HCT116 (cell line): ENCODE measurements at regions not wholly inside any gene's neighbourhood (a gene's known extent, or its start where the extent isn't known, plus 50 kb on each side); places are given as distances from the start of the nearest gene placed in this dataset.

ENCODE experiments used
- ATAC-seq: fragments of 200-7000 bp; cut with Tn5 transposase; 2 replicates; pipeline ENCODE4 v1.9.1; 2020; ENCODE audit warnings: mild to moderate bottlenecking, moderate library complexity
- BruUV-seq: library from RNA; stranded (reverse); fragments of 400-500 nt; replicated peaks from 2 replicates; lab custom pipeline; 2021; lab: Mats Ljungman, UMichigan
- CTCF ChIA-PET: fragments of 300-600 bp; sonication (Branson Sonifier 250); formaldehyde crosslinking; loops from one replicate; lab custom pipeline; 2021; ENCODE audit warnings: antibody characterized with exemption; lab: Charles Lee
- POLR2A ChIA-PET: fragments of 300-600, 350-600 bp; sonication (Branson Sonifier 250); formaldehyde crosslinking; loops from one replicate; lab custom pipeline; 2021; ENCODE audit warnings: antibody characterized with exemption; lab: Charles Lee
- RAD21 ChIA-PET, 2 experiments: fragments of 300-600 bp; sonication (Branson Sonifier 250); formaldehyde crosslinking; loops; one replicate each; lab custom pipeline; 2023; ENCODE audit warnings: low total read pairs in 2 of 2; ENCODE audit not compliant: uncharacterized antibody in 2 of 2, unreplicated experiment in 2 of 2, low non-redundant PET in 1 of 2; lab: Charles Lee
- DNase-seq: peaks from one replicate; pipeline ENCODE4 v3.0.0-alpha.2; 2010; ENCODE audit warnings: low read depth, low spot score
- H2AFZ ChIP-seq: fragments of 200-600 bp; shearing (Covaris generic), sonication (generic); 2 replicates; pipeline ENCODE4 v1.6.1; 2017; ENCODE audit warnings: low read depth, mixed run types, mixed read lengths, antibody characterized with exemption, low read length; ENCODE audit not compliant: poor library complexity, severe bottlenecking
- H3K27ac ChIP-seq: 2 replicates; pipeline ENCODE4 v1.5.1; 2012; ENCODE audit warnings: low read depth, low read length
- H3K27me3 ChIP-seq: fragments of 200-600 bp; sonication (generic); 2 replicates; pipeline ENCODE4 v1.6.1; 2016; ENCODE audit warnings: mixed run types, low read length, mixed read lengths; ENCODE audit not compliant: insufficient read depth
- H3K36me3 ChIP-seq, 2 experiments: fragments of 200-500 bp in 1 of 2; fragments of 200-600 bp in 1 of 2; sonication (Bioruptor generic) in 1 of 2; sonication (generic) in 1 of 2; 2 replicates each; pipeline versions ENCODE4 v1.5.1 to v1.6.1; 2014 to 2016; ENCODE audit warnings: low read length in 2 of 2, inconsistent platforms in 1 of 2, mixed read lengths in 1 of 2, mixed run types in 1 of 2; ENCODE audit not compliant: insufficient read depth in 2 of 2, control insufficient read depth in 1 of 2
- H3K4me1 ChIP-seq, 2 experiments: fragments of 200-600 bp in 1 of 2; sonication (generic) in 1 of 2; 2 replicates each; pipeline versions ENCODE4 v1.5.1 to v1.6.1; 2012 to 2017; ENCODE audit warnings: low read length in 2 of 2, inconsistent platforms in 1 of 2, mild to moderate bottlenecking in 1 of 2, mixed read lengths in 1 of 2, mixed run types in 1 of 2, moderate library complexity in 1 of 2; ENCODE audit not compliant: insufficient read depth in 2 of 2, control insufficient read depth in 1 of 2
- H3K4me2 ChIP-seq: fragments of 200-600 bp; sonication (generic); 2 replicates; pipeline ENCODE4 v1.6.1; 2017; ENCODE audit warnings: mixed run types, low read length, mixed read lengths
- H3K4me3 ChIP-seq, 2 experiments: fragments of 200-600 bp in 1 of 2; sonication (generic) in 1 of 2; replicated peaks in 1 of 2; 2 replicates each; pipeline ENCODE4 v1.5.1; 2011 to 2016; ENCODE audit warnings: low read length in 2 of 2, control low read depth in 1 of 2, low read depth in 1 of 2, mild to moderate bottlenecking in 1 of 2, mixed read lengths in 1 of 2, mixed run types in 1 of 2
- H3K79me2 ChIP-seq: fragments of 200-600 bp; sonication (generic); 2 replicates; pipeline ENCODE4 v1.6.1; 2017; ENCODE audit warnings: mild to moderate bottlenecking, mixed run types, low read length, moderate library complexity, mixed read lengths; ENCODE audit not compliant: insufficient read depth
- H3K9ac ChIP-seq: fragments of 200-600 bp; sonication (generic); 2 replicates; pipeline ENCODE4 v1.6.1; 2016; ENCODE audit warnings: low read length, mixed read lengths
- H3K9me2 ChIP-seq: fragments of 200-600 bp; sonication (generic), shearing (Covaris generic); 2 replicates; pipeline ENCODE4 v1.6.1; 2017; ENCODE audit warnings: mixed run types, mild to moderate bottlenecking, moderate library complexity; ENCODE audit not compliant: insufficient read depth
- H3K9me3 ChIP-seq, 2 experiments: fragments of 200-500 bp in 1 of 2; fragments of 200-600 bp in 1 of 2; sonication (Bioruptor generic) in 1 of 2; sonication (generic) in 1 of 2; 2 replicates each; pipeline ENCODE4 v1.6.1; 2014 to 2017; ENCODE audit warnings: low read length in 2 of 2, mixed read lengths in 2 of 2, inconsistent platforms in 1 of 2, low read depth in 1 of 2, mild to moderate bottlenecking in 1 of 2, mixed run types in 1 of 2, moderate library complexity in 1 of 2; ENCODE audit not compliant: control insufficient read depth in 1 of 2, insufficient read depth in 1 of 2
- H4K20me1 ChIP-seq: fragments of 200-600 bp; sonication (generic), shearing (Covaris generic); 2 replicates; pipeline ENCODE4 v1.6.1; 2017; ENCODE audit warnings: mixed run types, mild to moderate bottlenecking, moderate library complexity; ENCODE audit not compliant: insufficient read depth
- CEBPB ChIP-seq: IDR thresholded peaks from 2 replicates; pipeline ENCODE4 v1.6.1; 2012; ENCODE audit warnings: low read depth
- EGR1 ChIP-seq: IDR thresholded peaks from 2 replicates; pipeline ENCODE4 v1.6.1; 2012; ENCODE audit warnings: low read depth
- ELF1 ChIP-seq: IDR thresholded peaks from 2 replicates; pipeline ENCODE4 v1.6.1; 2012; ENCODE audit warnings: low read depth, borderline replicate concordance
- EZH2phosphoT487 ChIP-seq: fragments of 200-600 bp; IDR thresholded peaks from 2 replicates; pipeline ENCODE4 v1.6.1; 2018; ENCODE audit warnings: antibody characterized with exemption, borderline replicate concordance
- FOSL1 ChIP-seq: IDR thresholded peaks from 2 replicates; pipeline ENCODE4 v1.6.1; 2012; ENCODE audit warnings: low read depth
- JUND ChIP-seq: IDR thresholded peaks from 2 replicates; pipeline ENCODE4 v1.6.1; 2012
- POLR2A ChIP-seq: IDR thresholded peaks from 2 replicates; pipeline ENCODE4 v1.7.0; 2011; ENCODE audit warnings: borderline replicate concordance; ENCODE audit not compliant: insufficient read depth, insufficient read length; ENCODE audit errors: extremely low read depth
- POLR2AphosphoS5 ChIP-seq: IDR thresholded peaks from 2 replicates; pipeline ENCODE4 v1.6.1; 2011; ENCODE audit warnings: mild to moderate bottlenecking, low read depth, low read length, moderate library complexity
- SIN3A ChIP-seq: IDR thresholded peaks from 2 replicates; pipeline ENCODE4 v1.6.1; 2012; ENCODE audit warnings: low read depth
- SRF ChIP-seq: IDR thresholded peaks from 2 replicates; pipeline ENCODE4 v1.6.1; 2012; ENCODE audit warnings: low read depth
- TCF7L2 ChIP-seq: IDR thresholded peaks from 2 replicates; pipeline ENCODE4 v1.7.0; 2011; ENCODE audit warnings: borderline replicate concordance, inconsistent platforms; ENCODE audit not compliant: insufficient read depth, insufficient read length; ENCODE audit errors: extremely low read depth
- ZNF274 ChIP-seq: fragments of 200-500 bp; sonication (Bioruptor generic); IDR thresholded peaks from 2 replicates; pipeline ENCODE4 v1.6.1; 2014; ENCODE audit warnings: mild to moderate bottlenecking, low read depth, low read length, inconsistent platforms
- intact Hi-C: fragments of 100-400 bp; cut with micrococcal nuclease; formaldehyde crosslinking; loops from 2 replicates; pipeline ENCODE4 v1.10.0; 2022
- TF ChIP-seq, protein P1 (sequence below): IDR thresholded peaks from 2 replicates; pipeline ENCODE4 v1.6.1; 2011; ENCODE audit warnings: mild to moderate bottlenecking, low read length, moderate library complexity; ENCODE audit not compliant: insufficient replicate concordance; ENCODE audit errors: extremely low read depth
- TF ChIP-seq, protein P2 (sequence below): IDR thresholded peaks from 2 replicates; pipeline ENCODE4 v1.6.1; 2012; ENCODE audit warnings: low read depth
- TF ChIP-seq, protein P3 (sequence below): IDR thresholded peaks from 2 replicates; pipeline ENCODE4 v1.6.1; 2012
- TF ChIP-seq, protein P4 (sequence below): IDR thresholded peaks from 2 replicates; pipeline ENCODE4 v1.6.1; 2012
- TF ChIP-seq, protein P5 (sequence below), 3 experiments: fragments of 200-600 bp in 1 of 3; sonication (generic) in 1 of 3; IDR thresholded peaks in 2 of 3; conservative IDR thresholded peaks in 1 of 3; 2 replicates each; pipeline ENCODE4 v1.5.1; 2012 to 2017; ENCODE audit warnings: low read depth in 2 of 3, low read length in 2 of 3, antibody characterized with exemption in 1 of 3, borderline replicate concordance in 1 of 3, control low read depth in 1 of 3, mild to moderate bottlenecking in 1 of 3, mixed read lengths in 1 of 3, mixed run types in 1 of 3, moderate library complexity in 1 of 3; ENCODE audit not compliant: insufficient read depth in 1 of 3

DNA sequence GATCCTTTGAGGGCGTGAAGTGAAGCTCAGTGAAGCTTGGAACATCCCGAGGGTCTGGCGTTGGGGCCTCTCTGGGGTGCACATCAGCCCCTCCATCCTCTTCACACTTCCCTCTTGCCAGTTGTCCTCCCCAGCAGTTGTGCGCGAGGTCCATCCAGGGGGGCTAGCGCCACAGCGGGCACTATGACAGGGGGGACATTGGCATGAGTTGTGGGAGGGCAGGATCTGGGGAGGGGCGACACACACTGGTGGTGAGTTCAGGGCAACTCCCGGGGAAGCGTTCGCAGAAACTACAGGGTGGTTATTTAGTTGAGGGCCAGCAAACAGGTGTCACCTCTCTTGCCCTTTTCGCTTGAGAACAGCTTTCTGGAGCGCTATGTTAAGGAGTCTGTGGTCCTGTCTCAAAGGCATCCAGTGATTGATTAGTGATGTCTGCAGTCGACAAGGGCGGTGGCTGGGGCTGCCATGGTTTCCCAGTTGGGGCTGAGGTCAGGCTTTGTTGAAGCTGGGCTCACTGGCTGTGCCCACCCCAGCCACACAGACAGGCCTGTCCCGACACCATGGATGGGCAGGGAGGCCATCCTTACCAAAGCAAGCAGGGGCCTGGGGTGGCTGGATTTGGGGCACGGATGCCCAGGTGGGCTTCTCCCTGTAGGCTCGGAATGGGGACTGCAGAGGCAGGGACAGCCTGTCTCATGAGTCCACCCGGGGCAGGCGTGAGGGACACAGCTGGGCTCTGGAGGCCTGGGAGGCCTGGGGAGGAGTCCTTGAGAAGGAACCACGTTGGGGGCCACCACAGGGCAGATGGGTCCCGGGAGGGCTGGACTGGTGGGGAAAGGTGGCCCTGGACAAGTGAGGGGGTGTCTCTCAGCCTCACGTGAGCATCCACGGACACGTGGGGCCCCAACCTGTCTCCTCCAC is 59.4 kb downstream of the UNCX start:
- no TSS peak for BruUV-seq
- CTCF ChIA-PET, result no interaction called here
- H3K36me3 ChIP-seq, result no peaks in the 10 kb centered on the region
- H4K20me1 ChIP-seq, result no peaks in the 10 kb centered on the region
- H3K27ac ChIP-seq, result no peak overlapping the region
- no peaks in the 10 kb centered on the region for H3K9me2 ChIP-seq
- peaks cover 0 to 6% of the 10 kb centered on the region in 2 experiments; a peak in 1 of 4 replicates for H3K4me1 ChIP-seq
- no peak overlapping the region for H3K4me3 ChIP-seq
- no peaks in the 10 kb centered on the region for H3K9me3 ChIP-seq
- no peak overlapping the region for H2AFZ ChIP-seq
- no peak overlapping the region for H3K9ac ChIP-seq
- no peaks in the 10 kb centered on the region for H3K79me2 ChIP-seq
- intact Hi-C loops, result no loop called here
- no peak overlapping the region for H3K4me2 ChIP-seq
- no peaks in the 10 kb centered on the region for H3K27me3 ChIP-seq
- TF ChIP-seq SRF (no peak), ZNF274 (no peak), SIN3A (no peak), TCF7L2 (no peak), FOSL1 (no peak), ELF1 (no peak), POLR2A (no peak), EGR1 (no peak), CEBPB (no peak), EZH2phosphoT487 (no peak), POLR2AphosphoS5 (no peak), JUND (no peak)
- TF ChIP-seq, protein P1, sequence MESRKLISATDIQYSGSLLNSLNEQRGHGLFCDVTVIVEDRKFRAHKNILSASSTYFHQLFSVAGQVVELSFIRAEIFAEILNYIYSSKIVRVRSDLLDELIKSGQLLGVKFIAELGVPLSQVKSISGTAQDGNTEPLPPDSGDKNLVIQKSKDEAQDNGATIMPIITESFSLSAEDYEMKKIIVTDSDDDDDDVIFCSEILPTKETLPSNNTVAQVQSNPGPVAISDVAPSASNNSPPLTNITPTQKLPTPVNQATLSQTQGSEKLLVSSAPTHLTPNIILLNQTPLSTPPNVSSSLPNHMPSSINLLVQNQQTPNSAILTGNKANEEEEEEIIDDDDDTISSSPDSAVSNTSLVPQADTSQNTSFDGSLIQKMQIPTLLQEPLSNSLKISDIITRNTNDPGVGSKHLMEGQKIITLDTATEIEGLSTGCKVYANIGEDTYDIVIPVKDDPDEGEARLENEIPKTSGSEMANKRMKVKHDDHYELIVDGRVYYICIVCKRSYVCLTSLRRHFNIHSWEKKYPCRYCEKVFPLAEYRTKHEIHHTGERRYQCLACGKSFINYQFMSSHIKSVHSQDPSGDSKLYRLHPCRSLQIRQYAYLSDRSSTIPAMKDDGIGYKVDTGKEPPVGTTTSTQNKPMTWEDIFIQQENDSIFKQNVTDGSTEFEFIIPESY, result no peak
- TF ChIP-seq, protein P2, sequence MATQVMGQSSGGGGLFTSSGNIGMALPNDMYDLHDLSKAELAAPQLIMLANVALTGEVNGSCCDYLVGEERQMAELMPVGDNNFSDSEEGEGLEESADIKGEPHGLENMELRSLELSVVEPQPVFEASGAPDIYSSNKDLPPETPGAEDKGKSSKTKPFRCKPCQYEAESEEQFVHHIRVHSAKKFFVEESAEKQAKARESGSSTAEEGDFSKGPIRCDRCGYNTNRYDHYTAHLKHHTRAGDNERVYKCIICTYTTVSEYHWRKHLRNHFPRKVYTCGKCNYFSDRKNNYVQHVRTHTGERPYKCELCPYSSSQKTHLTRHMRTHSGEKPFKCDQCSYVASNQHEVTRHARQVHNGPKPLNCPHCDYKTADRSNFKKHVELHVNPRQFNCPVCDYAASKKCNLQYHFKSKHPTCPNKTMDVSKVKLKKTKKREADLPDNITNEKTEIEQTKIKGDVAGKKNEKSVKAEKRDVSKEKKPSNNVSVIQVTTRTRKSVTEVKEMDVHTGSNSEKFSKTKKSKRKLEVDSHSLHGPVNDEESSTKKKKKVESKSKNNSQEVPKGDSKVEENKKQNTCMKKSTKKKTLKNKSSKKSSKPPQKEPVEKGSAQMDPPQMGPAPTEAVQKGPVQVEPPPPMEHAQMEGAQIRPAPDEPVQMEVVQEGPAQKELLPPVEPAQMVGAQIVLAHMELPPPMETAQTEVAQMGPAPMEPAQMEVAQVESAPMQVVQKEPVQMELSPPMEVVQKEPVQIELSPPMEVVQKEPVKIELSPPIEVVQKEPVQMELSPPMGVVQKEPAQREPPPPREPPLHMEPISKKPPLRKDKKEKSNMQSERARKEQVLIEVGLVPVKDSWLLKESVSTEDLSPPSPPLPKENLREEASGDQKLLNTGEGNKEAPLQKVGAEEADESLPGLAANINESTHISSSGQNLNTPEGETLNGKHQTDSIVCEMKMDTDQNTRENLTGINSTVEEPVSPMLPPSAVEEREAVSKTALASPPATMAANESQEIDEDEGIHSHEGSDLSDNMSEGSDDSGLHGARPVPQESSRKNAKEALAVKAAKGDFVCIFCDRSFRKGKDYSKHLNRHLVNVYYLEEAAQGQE, result no peak
- TF ChIP-seq, protein P3, sequence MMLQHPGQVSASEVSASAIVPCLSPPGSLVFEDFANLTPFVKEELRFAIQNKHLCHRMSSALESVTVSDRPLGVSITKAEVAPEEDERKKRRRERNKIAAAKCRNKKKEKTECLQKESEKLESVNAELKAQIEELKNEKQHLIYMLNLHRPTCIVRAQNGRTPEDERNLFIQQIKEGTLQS, result no peak
- TF ChIP-seq, protein P4, sequence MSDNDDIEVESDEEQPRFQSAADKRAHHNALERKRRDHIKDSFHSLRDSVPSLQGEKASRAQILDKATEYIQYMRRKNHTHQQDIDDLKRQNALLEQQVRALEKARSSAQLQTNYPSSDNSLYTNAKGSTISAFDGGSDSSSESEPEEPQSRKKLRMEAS, result no peak
- TF ChIP-seq, protein P5, sequence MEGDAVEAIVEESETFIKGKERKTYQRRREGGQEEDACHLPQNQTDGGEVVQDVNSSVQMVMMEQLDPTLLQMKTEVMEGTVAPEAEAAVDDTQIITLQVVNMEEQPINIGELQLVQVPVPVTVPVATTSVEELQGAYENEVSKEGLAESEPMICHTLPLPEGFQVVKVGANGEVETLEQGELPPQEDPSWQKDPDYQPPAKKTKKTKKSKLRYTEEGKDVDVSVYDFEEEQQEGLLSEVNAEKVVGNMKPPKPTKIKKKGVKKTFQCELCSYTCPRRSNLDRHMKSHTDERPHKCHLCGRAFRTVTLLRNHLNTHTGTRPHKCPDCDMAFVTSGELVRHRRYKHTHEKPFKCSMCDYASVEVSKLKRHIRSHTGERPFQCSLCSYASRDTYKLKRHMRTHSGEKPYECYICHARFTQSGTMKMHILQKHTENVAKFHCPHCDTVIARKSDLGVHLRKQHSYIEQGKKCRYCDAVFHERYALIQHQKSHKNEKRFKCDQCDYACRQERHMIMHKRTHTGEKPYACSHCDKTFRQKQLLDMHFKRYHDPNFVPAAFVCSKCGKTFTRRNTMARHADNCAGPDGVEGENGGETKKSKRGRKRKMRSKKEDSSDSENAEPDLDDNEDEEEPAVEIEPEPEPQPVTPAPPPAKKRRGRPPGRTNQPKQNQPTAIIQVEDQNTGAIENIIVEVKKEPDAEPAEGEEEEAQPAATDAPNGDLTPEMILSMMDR (IDR thresholded peaks at IDR 0.05 in 2 of 3, conservative IDR thresholded peaks at IDR 0.05 in 1 of 3; ENCODE audit: borderline replicate concordance in 1 of 3, insufficient read depth in 1 of 3, low read depth in 2 of 3, low read length in 2 of 3), result no peak
- TF ChIP-seq, all 23 proteins: peak for 0
- no peak for DNase-seq
- ATAC-seq, result no peak
- ChIA-PET POLR2A (no interaction called here), RAD21 (no interaction called here)
